HepG2 (cell line): ENCODE measurements at regions not wholly inside any gene's neighbourhood (a gene's known extent, or its start where the extent isn't known, plus 50 kb on each side); places are given as distances from the start of the nearest gene placed in this dataset.

Experiments used
- ATAC-seq: fragments of 200-7000 bp; cut with Tn5 transposase; 3 replicates; pipeline ENCODE4 v1.9.1; 2020; ENCODE audit warnings: mild to moderate bottlenecking, moderate library complexity
- BruUV-seq: library from RNA; stranded (reverse); fragments of 400-500 nt; replicated peaks from 2 replicates; lab custom pipeline; 2021; lab: Mats Ljungman, UMichigan
- CTCF ChIA-PET: fragments of 300-600 bp; formaldehyde crosslinking; extraction: SDS; loops from one replicate; lab custom pipeline; 2021; ENCODE audit warnings: low total read pairs, inconsistent platforms, low intra/inter-chr PET ratio; lab: Yijun Ruan, JAX
- POLR2A ChIA-PET: fragments of 350-600 bp; sonication (Branson Sonifier 250); formaldehyde crosslinking; loops from one replicate; lab custom pipeline; 2020; ENCODE audit warnings: antibody characterized with exemption, inconsistent platforms; lab: Yijun Ruan, JAX
- DNase-seq: peaks from one replicate; pipeline ENCODE4 v3.0.0-alpha.2; 2015; ENCODE audit warnings: low spot score
- FAIRE-seq: peaks from 3 replicates; lab custom pipeline; 2011; peaks lifted over from hg19 to GRCh38; lab: Jason Lieb, UNC
- H2AFZ ChIP-seq: one replicate; pipeline ENCODE4 v1.6.1; 2011; ENCODE audit warnings: low read length, inconsistent platforms
- H3K27ac ChIP-seq: fragments of 300-600 bp; 3 replicates; pipeline ENCODE4 v1.8.0; 2011; ENCODE audit warnings: mixed run types, mild to moderate bottlenecking, mixed read lengths, low read length, inconsistent platforms; ENCODE audit not compliant: insufficient read depth; ENCODE audit errors: extremely low read length
- H3K27me3 ChIP-seq, 2 experiments: fragments of 200-600 bp in 1 of 2; 2 replicates in 1 of 2; 3 replicates in 1 of 2; pipeline versions ENCODE4 v1.6.0 to v1.8.0; 2011; ENCODE audit warnings: low read length in 2 of 2, mild to moderate bottlenecking in 2 of 2, moderate library complexity in 2 of 2, inconsistent platforms in 1 of 2; ENCODE audit not compliant: insufficient read depth in 2 of 2, control insufficient read depth in 1 of 2
- H3K36me3 ChIP-seq, 2 experiments: fragments of 200-600 bp in 1 of 2; replicated peaks in 1 of 2; 2 replicates in 1 of 2; 3 replicates in 1 of 2; pipeline versions ENCODE4 v1.5.1 to v1.8.0; 2011; ENCODE audit warnings: low read length in 2 of 2, inconsistent platforms in 1 of 2; ENCODE audit not compliant: insufficient read depth in 2 of 2, control insufficient read depth in 1 of 2
- H3K4me1 ChIP-seq: 2 replicates; pipeline ENCODE4 v1.5.1; 2012; ENCODE audit warnings: low read length, inconsistent platforms; ENCODE audit not compliant: insufficient read depth
- H3K4me2 ChIP-seq: 2 replicates; pipeline ENCODE4 v1.6.0; 2011; ENCODE audit warnings: low read depth, low read length, inconsistent platforms
- H3K4me3 ChIP-seq, 3 experiments: fragments of 200-600 bp in 1 of 3; sonication (generic), shearing (Covaris generic) in 1 of 3; replicated peaks in 1 of 3; 2 replicates each; pipeline ENCODE4 v1.5.1; 2011 to 2016; ENCODE audit warnings: low read length in 3 of 3, inconsistent platforms in 2 of 3, low read depth in 2 of 3, mild to moderate bottlenecking in 2 of 3, control low read depth in 1 of 3, mixed read lengths in 1 of 3; ENCODE audit not compliant: insufficient read depth in 1 of 3
- H3K79me2 ChIP-seq: one replicate; pipeline ENCODE4 v1.6.1; 2011; ENCODE audit warnings: low read length, inconsistent platforms; ENCODE audit not compliant: insufficient read depth
- H3K9ac ChIP-seq: 2 replicates; pipeline ENCODE4 v1.6.0; 2011; ENCODE audit warnings: mild to moderate bottlenecking, low read depth, low read length, inconsistent platforms; ENCODE audit not compliant: insufficient read depth
- H3K9me3 ChIP-seq: 2 replicates; pipeline ENCODE4 v1.5.1; 2012; ENCODE audit warnings: mild to moderate bottlenecking, low read length
- H4K20me1 ChIP-seq: 2 replicates; pipeline ENCODE4 v1.6.0; 2011; ENCODE audit warnings: inconsistent platforms, mild to moderate bottlenecking, low read length, moderate library complexity; ENCODE audit not compliant: insufficient read depth
- MIER2 ChIP-seq: IDR thresholded peaks from 2 replicates; pipeline ENCODE4 v1.6.1; 2016; ENCODE audit warnings: missing biosample characterization, missing genetic modification reagents
- WGBS: methylation state at CpG from one replicate; pipeline ENCODE4 v1.1.6; 2017; ENCODE audit warnings: low lambda C conversion rate; 5-methylcytosine and 5-hydroxymethylcytosine counted together
- in situ Hi-C: cut with HindIII; loops from 2 replicates; pipeline ENCODE4 v1.10.0; 2017; ENCODE audit warnings: low pct_unique_long_range_greater_than_20kb; ENCODE audit not compliant: extremely low pct_ligation_motif_present
- intact Hi-C: fragments of 100-400 bp; cut with micrococcal nuclease; formaldehyde crosslinking; loops from one replicate; pipeline ENCODE4 v1.10.0; 2022; ENCODE audit not compliant: unreplicated experiment
- TF ChIP-seq, protein P1 (sequence below), 2 experiments: sonication (generic) in 1 of 2; formaldehyde crosslinking in 1 of 2; IDR thresholded peaks; 2 replicates each; pipeline versions ENCODE4 v1.6.1 to v1.9.0; 2014 to 2022; ENCODE audit warnings: antibody characterized with exemption in 1 of 2, borderline replicate concordance in 1 of 2, inconsistent platforms in 1 of 2, low read depth in 1 of 2, missing genetic modification reagents in 1 of 2
- TF ChIP-seq, protein P2 (sequence below): sonication (generic); formaldehyde crosslinking; IDR thresholded peaks from 2 replicates; pipeline ENCODE4 v1.8.1; 2023; ENCODE audit warnings: mild to moderate bottlenecking, missing genetic modification reagents
- TF ChIP-seq, protein P3 (sequence below): sonication (generic); formaldehyde crosslinking; conservative IDR thresholded peaks from 2 replicates; pipeline ENCODE4 v1.8.1; 2023; ENCODE audit warnings: missing genetic modification reagents

DNA sequence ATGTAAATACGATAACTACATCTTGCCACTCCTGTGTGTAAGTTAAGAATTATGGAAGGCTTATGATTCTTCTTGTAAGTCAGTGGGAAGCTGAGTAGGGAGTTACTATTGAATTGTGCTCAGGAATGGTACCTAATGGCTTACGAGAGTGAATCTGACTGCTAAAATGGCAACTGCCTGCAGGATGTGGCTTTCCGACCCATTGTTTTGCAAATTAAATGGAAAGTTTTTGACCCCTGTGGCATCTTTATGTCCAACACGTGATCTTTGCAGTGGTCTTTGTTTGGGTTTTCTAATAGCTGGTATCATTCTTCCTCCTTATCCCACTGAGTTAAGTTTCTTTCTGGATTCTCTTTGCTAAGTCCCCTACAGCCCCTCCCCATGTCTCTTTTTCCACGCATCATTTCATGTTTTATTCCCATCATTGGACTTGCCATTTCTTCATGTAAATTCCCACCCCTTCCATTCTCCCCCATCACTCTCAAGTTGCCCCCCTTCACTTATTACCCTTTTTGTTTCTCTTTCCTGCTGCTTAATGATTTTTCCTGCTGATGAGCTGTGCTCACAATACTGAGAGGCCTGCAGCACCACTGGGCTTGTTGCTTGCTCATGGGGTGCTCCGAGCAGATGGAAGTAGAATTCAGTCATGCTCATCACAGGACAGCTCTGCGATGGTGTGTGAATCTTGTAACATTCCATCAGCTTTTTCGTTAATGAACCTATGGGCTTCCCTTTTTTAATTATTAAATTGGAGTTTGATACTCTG lies 428.2 kb upstream of the IL12A start (continued):
- TF ChIP-seq, protein P1, sequence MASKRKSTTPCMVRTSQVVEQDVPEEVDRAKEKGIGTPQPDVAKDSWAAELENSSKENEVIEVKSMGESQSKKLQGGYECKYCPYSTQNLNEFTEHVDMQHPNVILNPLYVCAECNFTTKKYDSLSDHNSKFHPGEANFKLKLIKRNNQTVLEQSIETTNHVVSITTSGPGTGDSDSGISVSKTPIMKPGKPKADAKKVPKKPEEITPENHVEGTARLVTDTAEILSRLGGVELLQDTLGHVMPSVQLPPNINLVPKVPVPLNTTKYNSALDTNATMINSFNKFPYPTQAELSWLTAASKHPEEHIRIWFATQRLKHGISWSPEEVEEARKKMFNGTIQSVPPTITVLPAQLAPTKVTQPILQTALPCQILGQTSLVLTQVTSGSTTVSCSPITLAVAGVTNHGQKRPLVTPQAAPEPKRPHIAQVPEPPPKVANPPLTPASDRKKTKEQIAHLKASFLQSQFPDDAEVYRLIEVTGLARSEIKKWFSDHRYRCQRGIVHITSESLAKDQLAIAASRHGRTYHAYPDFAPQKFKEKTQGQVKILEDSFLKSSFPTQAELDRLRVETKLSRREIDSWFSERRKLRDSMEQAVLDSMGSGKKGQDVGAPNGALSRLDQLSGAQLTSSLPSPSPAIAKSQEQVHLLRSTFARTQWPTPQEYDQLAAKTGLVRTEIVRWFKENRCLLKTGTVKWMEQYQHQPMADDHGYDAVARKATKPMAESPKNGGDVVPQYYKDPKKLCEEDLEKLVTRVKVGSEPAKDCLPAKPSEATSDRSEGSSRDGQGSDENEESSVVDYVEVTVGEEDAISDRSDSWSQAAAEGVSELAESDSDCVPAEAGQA (IDR thresholded peaks at IDR 0.05; ENCODE audit: low read depth), result no peak
- TF ChIP-seq, protein P1 (CRISPR knock-in tag; IDR thresholded peaks at IDR 0.05; ENCODE audit: borderline replicate concordance), result no peak
- TF ChIP-seq, protein P2, sequence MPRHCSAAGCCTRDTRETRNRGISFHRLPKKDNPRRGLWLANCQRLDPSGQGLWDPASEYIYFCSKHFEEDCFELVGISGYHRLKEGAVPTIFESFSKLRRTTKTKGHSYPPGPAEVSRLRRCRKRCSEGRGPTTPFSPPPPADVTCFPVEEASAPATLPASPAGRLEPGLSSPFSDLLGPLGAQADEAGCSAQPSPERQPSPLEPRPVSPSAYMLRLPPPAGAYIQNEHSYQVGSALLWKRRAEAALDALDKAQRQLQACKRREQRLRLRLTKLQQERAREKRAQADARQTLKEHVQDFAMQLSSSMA (CRISPR knock-in tag), result no peak

DNA sequence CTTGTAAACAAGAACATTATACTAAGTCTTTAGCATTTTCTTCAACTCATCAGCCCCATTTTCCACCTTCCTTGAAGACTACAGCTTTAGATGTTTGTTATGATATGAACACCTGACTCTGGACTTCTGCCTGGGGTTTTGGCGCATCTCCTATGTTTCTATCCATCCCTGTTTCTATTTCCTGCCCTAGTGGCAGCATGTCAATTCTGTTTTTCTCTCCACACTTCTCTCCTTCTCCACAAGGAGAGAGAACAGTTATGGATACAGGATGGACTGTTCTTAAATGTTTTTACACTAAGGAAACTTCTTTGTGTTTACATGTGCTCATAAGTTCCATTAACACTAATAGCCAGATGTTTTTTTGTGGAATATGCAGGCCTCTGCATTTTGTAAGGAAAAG lies 423.3 kb upstream of the IL12A start:
- Histone ChIP-seq H3K4me3 (no peak overlapping the region), H3K4me2 (no peak overlapping the region), H3K9me3 (no peaks in the 10 kb centered on the region), H3K9ac (no peak overlapping the region), H3K27me3 (no peaks in the 10 kb centered on the region), H3K36me3 (no peaks in the 10 kb centered on the region), H3K79me2 (no peaks in the 10 kb centered on the region)
- no peak for DNase-seq
- BruUV-seq, result no TSS peak
- POLR2A ChIA-PET, result no interaction called here
- TF ChIP-seq, protein P3, sequence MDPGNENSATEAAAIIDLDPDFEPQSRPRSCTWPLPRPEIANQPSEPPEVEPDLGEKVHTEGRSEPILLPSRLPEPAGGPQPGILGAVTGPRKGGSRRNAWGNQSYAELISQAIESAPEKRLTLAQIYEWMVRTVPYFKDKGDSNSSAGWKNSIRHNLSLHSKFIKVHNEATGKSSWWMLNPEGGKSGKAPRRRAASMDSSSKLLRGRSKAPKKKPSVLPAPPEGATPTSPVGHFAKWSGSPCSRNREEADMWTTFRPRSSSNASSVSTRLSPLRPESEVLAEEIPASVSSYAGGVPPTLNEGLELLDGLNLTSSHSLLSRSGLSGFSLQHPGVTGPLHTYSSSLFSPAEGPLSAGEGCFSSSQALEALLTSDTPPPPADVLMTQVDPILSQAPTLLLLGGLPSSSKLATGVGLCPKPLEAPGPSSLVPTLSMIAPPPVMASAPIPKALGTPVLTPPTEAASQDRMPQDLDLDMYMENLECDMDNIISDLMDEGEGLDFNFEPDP (CRISPR knock-in tag), result no peak
- TF ChIP-seq MIER2 (CRISPR knock-in tag), result no peak
- TF ChIP-seq, all 625 proteins: peak for 0
- no peaks in the 10 kb centered on the region for H4K20me1 ChIP-seq
- no peak for FAIRE-seq
- intact Hi-C loops, result no loop called here
- 0% methylated on average over 1 of the region's 1 CpG for WGBS
- no peak overlapping the region for H3K27ac ChIP-seq
- CTCF ChIA-PET, result no interaction called here
- H3K4me1 ChIP-seq, result no peaks in the 10 kb centered on the region
- ATAC-seq, result no peak
- in situ Hi-C loops, result no loop called here
- H2AFZ ChIP-seq, result no peak overlapping the region
